ENCODE measurements at regions not wholly inside any gene's neighbourhood (a gene's known extent, or its start where the extent isn't known, plus 50 kb on each side); places are given as distances from the start of the nearest gene placed in this dataset.
"Not testable (repeated sequence)": the region's sequence is repeated elsewhere in the genome, so short reads cannot be mapped to it uniquely, and the experiment has no call there.

DNA sequence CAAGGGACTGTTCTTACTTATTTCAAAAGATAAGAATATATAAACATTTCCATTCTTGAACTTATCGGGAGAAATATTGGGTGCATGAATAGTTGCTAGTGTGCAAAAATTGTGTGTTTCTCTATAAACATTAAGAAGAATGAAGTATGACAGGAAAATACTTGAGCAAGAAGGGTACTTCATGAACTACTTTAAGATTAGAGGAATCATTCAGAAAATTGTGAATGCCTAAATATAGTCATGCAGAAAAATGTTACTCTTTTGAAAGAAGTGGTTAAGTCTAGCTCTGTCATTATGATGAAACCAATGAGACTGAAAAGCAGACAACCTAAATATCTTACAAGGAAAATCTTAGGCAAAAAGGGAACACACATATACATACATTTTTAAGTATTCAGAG lies 207.8 kb upstream of the PCDH18 start:
- Histone ChIP-seq H3K27ac (replicated peaks) (no peak overlapping the region), H3K36me3 (no peaks in the 10 kb centered on the region), H3K4me1 (no peaks in the 10 kb centered on the region), H3K9me3 (replicated peaks) (no peaks in the 10 kb centered on the region), H3K4me3 (no peak overlapping the region), H3K27me3 (ENCODE audit: low read depth) (no peaks in the 10 kb centered on the region)
- intact Hi-C loops (cut with micrococcal nuclease): no loop called here
- no peak for DNase-seq
- TF ChIP-seq CTCF (IDR thresholded peaks at IDR 0.05; ENCODE audit: borderline replicate concordance): no peak

DNA sequence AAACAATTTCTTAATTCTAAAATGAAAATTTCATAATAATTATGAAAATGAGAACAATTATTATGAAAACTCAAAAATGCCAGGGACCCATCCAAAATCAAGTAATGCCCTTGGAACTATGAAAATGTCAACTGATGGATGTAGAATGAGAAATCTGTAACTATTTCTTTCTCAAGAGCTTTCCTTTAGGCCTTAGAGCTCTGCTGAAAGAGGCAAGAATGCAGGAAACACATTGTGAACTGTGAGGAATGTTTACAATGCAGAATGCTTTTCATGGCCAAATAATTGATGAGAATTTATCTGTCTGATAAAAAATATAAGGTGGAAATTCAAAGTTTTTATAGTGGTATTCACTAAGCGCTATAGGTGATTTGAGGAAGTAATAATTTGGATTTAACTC lies 207.1 kb upstream of the PCDH18 start:
- DNase-seq: no peak
- no peak overlapping the region for H3K4me3 ChIP-seq
- TF ChIP-seq CTCF (IDR thresholded peaks at IDR 0.05; ENCODE audit: borderline replicate concordance): no peak
- H3K27me3 ChIP-seq (ENCODE audit: low read depth): no peaks in the 10 kb centered on the region
- H3K9me3 ChIP-seq (replicated peaks): no peaks in the 10 kb centered on the region
- H3K4me1 ChIP-seq: no peaks in the 10 kb centered on the region
- no peak overlapping the region for H3K27ac ChIP-seq (replicated peaks)
- H3K36me3 ChIP-seq: no peaks in the 10 kb centered on the region
- intact Hi-C loops (cut with micrococcal nuclease): no loop called here

GRCh38 chr4:137738375-137738990 lies 206.2 kb upstream of the PCDH18 start:
- H3K9me3 ChIP-seq (replicated peaks): peaks cover 4% of the 10 kb centered on the region

GRCh38 chr4:137735561-137736104 lies 203.3 kb upstream of the PCDH18 start:
- no peak overlapping the region for H3K4me3 ChIP-seq
- no peaks in the 10 kb centered on the region for H3K36me3 ChIP-seq
- no peaks in the 10 kb centered on the region for H3K27me3 ChIP-seq (ENCODE audit: low read depth)
- H3K9me3 ChIP-seq (replicated peaks): peaks cover 32% of the 10 kb centered on the region
- H3K4me1 ChIP-seq: no peaks in the 10 kb centered on the region
- DNase-seq: no peak
- TF ChIP-seq CTCF (IDR thresholded peaks at IDR 0.05; ENCODE audit: borderline replicate concordance): no peak
- intact Hi-C loops (cut with micrococcal nuclease): no loop called here
- H3K27ac ChIP-seq (replicated peaks): no peak overlapping the region

More at GRCh38 chr4:137738375-137738990, 206.2 kb upstream of the PCDH18 start:
- TF ChIP-seq CTCF (IDR thresholded peaks at IDR 0.05; ENCODE audit: borderline replicate concordance): no peak
- H3K36me3 ChIP-seq: no peaks in the 10 kb centered on the region
- no peak overlapping the region for H3K27ac ChIP-seq (replicated peaks)
- DNase-seq: no peak
- no peak overlapping the region for H3K4me3 ChIP-seq
- H3K27me3 ChIP-seq (ENCODE audit: low read depth): no peaks in the 10 kb centered on the region
- intact Hi-C loops (cut with micrococcal nuclease): no loop called here
- H3K4me1 ChIP-seq: no peaks in the 10 kb centered on the region

- H3K27me3 ChIP-seq (ENCODE audit: low read depth); H3K4me3 ChIP-seq; DNase-seq; H3K27ac ChIP-seq (replicated peaks); H3K4me1 ChIP-seq; intact Hi-C loops (cut with micrococcal nuclease); H3K36me3 ChIP-seq: not testable (repeated sequence)
- H3K9me3 ChIP-seq (replicated peaks): peaks cover 39% of the 10 kb centered on the region
Observed at GRCh38 chr4:137733174-137734141, 201.2 kb upstream of the PCDH18 start.

Measured in left ventricle myocardium inferior (tissue), 1 donor.